ENCODE measurements at regions not wholly inside any gene's neighbourhood (a gene's known extent, or its start where the extent isn't known, plus 50 kb on each side); places are given as distances from the start of the nearest gene placed in this dataset.

DNA sequence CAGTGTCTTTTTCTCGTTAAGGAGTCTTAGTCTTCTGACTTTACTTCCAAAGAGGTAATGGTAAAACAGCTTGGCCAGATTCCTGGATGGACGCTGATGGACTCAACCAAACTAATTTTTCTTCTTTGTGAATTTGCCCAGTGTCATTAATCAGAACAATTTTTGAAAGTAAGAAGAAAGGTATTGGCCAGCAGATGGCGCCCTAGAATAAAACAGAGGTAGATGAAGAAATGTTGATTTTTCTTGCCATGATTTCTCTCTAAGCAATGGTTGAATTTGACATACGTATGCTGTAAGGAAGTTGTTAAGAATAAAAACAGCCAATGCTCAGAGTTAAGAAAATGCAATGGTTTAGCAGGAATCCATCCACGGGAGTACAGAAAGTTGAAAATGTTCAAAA, 500.0 kb downstream of the DIRAS2 start:
- TF ChIP-seq CTCF (IDR thresholded peaks at IDR 0.05) (peak; percentile 50 to 75 (median 65)), EP300 (IDR thresholded peaks at IDR 0.05; ENCODE audit: low read depth) (no peak)
- intact Hi-C loops (cut with DNase I; ENCODE audit: low total_unique reads) (no loop called here), in situ Hi-C loops (cut with MboI; ENCODE audit: low pct_ligation_motif_present in 1 of 4, low pct_unique_long_range_greater_than_20kb in 1 of 4, low sequenced_read_pairs in 3 of 4) (loop anchor here in 3 of 4 donors (5.0 to 25.0 kb wide), 8 partner anchors 75 to 732 kb away; no protein-coding TSS in a partner anchor)
- no peaks in the 10 kb centered on the region for H3K27me3 ChIP-seq
- 8 to 26% methylated on average over 3 to 5 of the region's 5 CpGs for WGBS, 2 donors (ENCODE audit: low coverage in 1 of 2)
- peak; percentile 69 for DNase-seq
- no peak overlapping the region for H3K4me3 ChIP-seq
- H3K36me3 ChIP-seq = no peaks in the 10 kb centered on the region
- peaks cover 0 to 4% of the 10 kb centered on the region in 2 donors for H3K9me3 ChIP-seq
- peaks cover 0 to 9% (median 0%) of the 10 kb centered on the region in 4 donors for H3K4me1 ChIP-seq
- no peak overlapping the region for H3K27ac ChIP-seq

DNA sequence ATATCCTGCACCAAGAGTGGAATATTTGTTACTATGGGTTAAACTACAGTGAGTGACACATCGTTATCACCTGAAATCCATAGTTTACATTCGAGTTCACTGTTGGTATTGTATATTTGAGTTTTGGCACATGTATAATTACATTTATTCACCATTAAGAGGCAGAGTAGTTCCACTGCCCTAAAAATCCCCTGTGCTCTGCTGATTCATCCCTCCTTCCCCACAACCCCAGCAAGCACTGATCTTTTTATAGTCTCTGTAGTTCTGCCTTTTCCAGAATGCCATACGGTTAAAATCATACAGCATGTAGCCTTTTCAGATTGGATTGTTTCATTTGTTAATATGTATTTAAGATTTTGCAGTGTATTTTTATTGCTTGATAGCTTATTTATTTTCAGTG, 495.2 kb downstream of the DIRAS2 start:
- peaks cover 0 to 4% (median 0%) of the 10 kb centered on the region in 4 donors for H3K4me1 ChIP-seq
- DNase-seq = no peak
- no peak overlapping the region for H3K27ac ChIP-seq
- H3K36me3 ChIP-seq = no peaks in the 10 kb centered on the region
- TF ChIP-seq POLR2AphosphoS5 (IDR thresholded peaks at IDR 0.05) (no peak), POLR2A (IDR thresholded peaks at IDR 0.05) (no peak), CTCF (IDR thresholded peaks at IDR 0.05) (no peak), EP300 (IDR thresholded peaks at IDR 0.05; ENCODE audit: low read depth) (no peak)
- intact Hi-C loops (cut with DNase I; ENCODE audit: low total_unique reads) = no loop called here
- 44 to 48% methylated on average over 3 of the region's 3 CpGs for WGBS, 2 donors (ENCODE audit: low coverage in 1 of 2)
- in situ Hi-C loops (cut with MboI; ENCODE audit: low pct_ligation_motif_present in 1 of 4, low pct_unique_long_range_greater_than_20kb in 1 of 4, low sequenced_read_pairs in 3 of 4) = loop anchor here in 3 of 4 donors (10.0 to 25.0 kb wide), 6 partner anchors 315 to 727 kb away; no protein-coding TSS in a partner anchor
- H3K9me3 ChIP-seq = peaks cover 0 to 4% of the 10 kb centered on the region in 2 donors
- H3K4me3 ChIP-seq = no peak overlapping the region
- no peaks in the 10 kb centered on the region for H3K27me3 ChIP-seq

DNA sequence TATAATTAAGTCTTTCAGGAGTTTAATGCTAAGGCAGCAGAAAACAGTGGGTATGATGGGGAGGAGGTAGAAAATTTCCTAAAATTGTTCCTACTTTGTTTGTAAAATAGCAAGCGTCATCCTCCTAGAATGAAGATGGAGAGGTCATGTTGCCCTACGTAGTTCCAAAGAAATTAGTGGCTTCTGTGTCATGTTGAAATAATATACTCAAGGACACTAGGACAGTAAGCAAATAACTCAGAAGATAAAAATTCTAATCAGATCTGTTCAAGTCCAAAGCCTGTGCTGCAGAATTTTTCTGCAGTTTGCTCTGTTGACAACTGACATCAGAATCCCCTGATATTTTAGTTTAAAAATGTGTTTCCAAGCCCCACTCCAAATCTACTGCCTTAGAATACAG, 486.3 kb downstream of the DIRAS2 start:
- intact Hi-C loops (cut with DNase I; ENCODE audit: low total_unique reads) = no loop called here
- no peak for TF ChIP-seq CTCF (IDR thresholded peaks at IDR 0.05)
- TF ChIP-seq EP300 (IDR thresholded peaks at IDR 0.05; ENCODE audit: low read depth) = no peak

GRCh38 chr9:90162326-90162725, 480.3 kb downstream of the DIRAS2 start:
- Histone ChIP-seq H3K27ac (no peak overlapping the region), H3K4me1 (peaks cover 0 to 32% (median 14%) of the 10 kb centered on the region in 4 donors), H3K9me3 (no peaks in the 10 kb centered on the region), H3K36me3 (no peaks in the 10 kb centered on the region), H3K4me3 (no peak overlapping the region), H3K27me3 (no peaks in the 10 kb centered on the region)
- TF ChIP-seq POLR2AphosphoS5 (IDR thresholded peaks at IDR 0.05) = no peak
- TF ChIP-seq CTCF (IDR thresholded peaks at IDR 0.05) = no peak
- no peak for TF ChIP-seq EP300 (IDR thresholded peaks at IDR 0.05; ENCODE audit: low read depth)
- TF ChIP-seq POLR2A (IDR thresholded peaks at IDR 0.05) = no peak
- DNase-seq = no peak
- intact Hi-C loops (cut with DNase I; ENCODE audit: low total_unique reads) (no loop called here), in situ Hi-C loops (cut with MboI; ENCODE audit: low pct_ligation_motif_present in 1 of 4, low pct_unique_long_range_greater_than_20kb in 1 of 4, low sequenced_read_pairs in 3 of 4) (no loop called here)
- 94 to 96% methylated on average over 4 to 5 of the region's 5 CpGs for WGBS, 2 donors (ENCODE audit: low coverage in 1 of 2)

More for the DNA sequence above, 486.3 kb downstream of the DIRAS2 start:
- Histone ChIP-seq H3K4me1 (no peaks in the 10 kb centered on the region), H3K27me3 (no peaks in the 10 kb centered on the region), H3K9me3 (no peaks in the 10 kb centered on the region), H3K4me3 (no peak overlapping the region), H3K27ac (no peak overlapping the region), H3K36me3 (no peaks in the 10 kb centered on the region)
- 83 to 100% methylated on average over 2 of the region's 2 CpGs for WGBS, 2 donors (ENCODE audit: low coverage in 1 of 2)
- in situ Hi-C loops (cut with MboI; ENCODE audit: low pct_ligation_motif_present in 1 of 4, low pct_unique_long_range_greater_than_20kb in 1 of 4, low sequenced_read_pairs in 3 of 4) = no loop called here
- no peak for DNase-seq
